ENCODE measurements at regions not wholly inside any gene's neighbourhood (a gene's known extent, or its start where the extent isn't known, plus 50 kb on each side); places are given as distances from the start of the nearest gene placed in this dataset.

DNA sequence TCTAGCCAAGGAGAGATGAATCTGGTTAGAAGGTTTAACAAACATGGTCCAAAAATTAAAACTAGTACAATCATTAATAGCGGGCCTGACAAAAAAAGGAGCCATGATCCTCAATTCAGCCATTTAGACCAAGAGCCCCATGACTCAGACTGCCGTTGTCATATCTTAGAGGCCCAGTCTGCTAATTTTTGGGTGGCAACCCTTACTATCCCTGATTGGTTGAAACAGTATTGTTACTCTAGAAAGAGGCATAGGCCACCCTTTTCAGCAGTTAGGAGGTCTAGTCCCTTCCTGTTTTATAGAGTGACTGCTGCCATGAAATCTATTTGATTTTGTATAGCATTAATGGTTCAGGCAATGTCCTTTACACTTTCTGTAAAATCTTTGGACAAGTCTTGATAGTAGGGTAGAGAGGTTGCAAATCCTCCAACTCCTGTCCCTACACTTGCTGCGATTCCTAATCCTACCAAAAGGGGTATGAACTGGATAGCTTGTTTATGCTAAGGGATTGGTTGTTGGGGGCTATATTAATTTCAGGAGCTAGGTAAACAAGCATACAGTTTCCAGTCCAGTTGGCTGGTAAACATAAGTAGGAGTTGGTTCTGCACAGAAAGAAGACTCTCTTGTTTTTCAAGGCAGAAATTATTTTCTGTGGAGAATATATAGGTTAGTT lies 1056.3 kb upstream of the CNTN5 start:
- TF ChIP-seq, protein P1, sequence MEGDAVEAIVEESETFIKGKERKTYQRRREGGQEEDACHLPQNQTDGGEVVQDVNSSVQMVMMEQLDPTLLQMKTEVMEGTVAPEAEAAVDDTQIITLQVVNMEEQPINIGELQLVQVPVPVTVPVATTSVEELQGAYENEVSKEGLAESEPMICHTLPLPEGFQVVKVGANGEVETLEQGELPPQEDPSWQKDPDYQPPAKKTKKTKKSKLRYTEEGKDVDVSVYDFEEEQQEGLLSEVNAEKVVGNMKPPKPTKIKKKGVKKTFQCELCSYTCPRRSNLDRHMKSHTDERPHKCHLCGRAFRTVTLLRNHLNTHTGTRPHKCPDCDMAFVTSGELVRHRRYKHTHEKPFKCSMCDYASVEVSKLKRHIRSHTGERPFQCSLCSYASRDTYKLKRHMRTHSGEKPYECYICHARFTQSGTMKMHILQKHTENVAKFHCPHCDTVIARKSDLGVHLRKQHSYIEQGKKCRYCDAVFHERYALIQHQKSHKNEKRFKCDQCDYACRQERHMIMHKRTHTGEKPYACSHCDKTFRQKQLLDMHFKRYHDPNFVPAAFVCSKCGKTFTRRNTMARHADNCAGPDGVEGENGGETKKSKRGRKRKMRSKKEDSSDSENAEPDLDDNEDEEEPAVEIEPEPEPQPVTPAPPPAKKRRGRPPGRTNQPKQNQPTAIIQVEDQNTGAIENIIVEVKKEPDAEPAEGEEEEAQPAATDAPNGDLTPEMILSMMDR (IDR thresholded peaks at IDR 0.05): no peak
- no peak for TF ChIP-seq POLR2A (IDR thresholded peaks at IDR 0.05)

All from esophagus squamous epithelium (tissue), 4 donors.